C4-2B (cell line): ENCODE measurements at regions not wholly inside any gene's neighbourhood (a gene's known extent, or its start where the extent isn't known, plus 50 kb on each side); places are given as distances from the start of the nearest gene placed in this dataset.

Source experiments
- H3K27ac ChIP-seq: fragments of 450-650 bp; 2 replicates; pipeline ENCODE4 v1.5.1; 2017
- ZFX ChIP-seq: fragments of 450-650 bp; IDR thresholded peaks from 2 replicates; pipeline ENCODE4 v1.6.1; 2017
- TF ChIP-seq, protein P1 (sequence below): fragments of 450-650 bp; conservative IDR thresholded peaks from 2 replicates; pipeline ENCODE4 v1.5.1; 2017; ENCODE audit warnings: mild to moderate bottlenecking

DNA sequence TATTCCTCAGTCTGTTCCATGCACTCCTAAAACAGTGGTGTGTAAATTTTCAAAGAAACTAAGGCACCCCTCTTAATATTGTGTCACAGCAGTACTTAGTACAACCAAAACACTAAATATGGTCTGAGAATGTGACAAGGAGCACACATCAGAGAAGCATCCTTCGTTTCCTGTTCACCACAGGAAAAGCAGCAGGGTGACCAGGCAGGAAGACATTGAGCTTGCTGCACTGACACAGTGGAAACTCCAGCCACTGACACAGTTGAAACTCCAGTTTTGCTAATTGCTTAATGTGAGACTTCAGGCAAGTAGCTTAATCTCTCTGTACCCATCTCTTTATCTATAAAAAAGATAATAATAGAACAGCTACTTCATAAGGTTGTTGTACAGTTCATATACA lies 353.0 kb upstream of the RORA start:
- TF ChIP-seq, protein P1, sequence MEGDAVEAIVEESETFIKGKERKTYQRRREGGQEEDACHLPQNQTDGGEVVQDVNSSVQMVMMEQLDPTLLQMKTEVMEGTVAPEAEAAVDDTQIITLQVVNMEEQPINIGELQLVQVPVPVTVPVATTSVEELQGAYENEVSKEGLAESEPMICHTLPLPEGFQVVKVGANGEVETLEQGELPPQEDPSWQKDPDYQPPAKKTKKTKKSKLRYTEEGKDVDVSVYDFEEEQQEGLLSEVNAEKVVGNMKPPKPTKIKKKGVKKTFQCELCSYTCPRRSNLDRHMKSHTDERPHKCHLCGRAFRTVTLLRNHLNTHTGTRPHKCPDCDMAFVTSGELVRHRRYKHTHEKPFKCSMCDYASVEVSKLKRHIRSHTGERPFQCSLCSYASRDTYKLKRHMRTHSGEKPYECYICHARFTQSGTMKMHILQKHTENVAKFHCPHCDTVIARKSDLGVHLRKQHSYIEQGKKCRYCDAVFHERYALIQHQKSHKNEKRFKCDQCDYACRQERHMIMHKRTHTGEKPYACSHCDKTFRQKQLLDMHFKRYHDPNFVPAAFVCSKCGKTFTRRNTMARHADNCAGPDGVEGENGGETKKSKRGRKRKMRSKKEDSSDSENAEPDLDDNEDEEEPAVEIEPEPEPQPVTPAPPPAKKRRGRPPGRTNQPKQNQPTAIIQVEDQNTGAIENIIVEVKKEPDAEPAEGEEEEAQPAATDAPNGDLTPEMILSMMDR, result no peak
- TF ChIP-seq ZFX, result no peak
- H3K27ac ChIP-seq, result no peak overlapping the region

DNA sequence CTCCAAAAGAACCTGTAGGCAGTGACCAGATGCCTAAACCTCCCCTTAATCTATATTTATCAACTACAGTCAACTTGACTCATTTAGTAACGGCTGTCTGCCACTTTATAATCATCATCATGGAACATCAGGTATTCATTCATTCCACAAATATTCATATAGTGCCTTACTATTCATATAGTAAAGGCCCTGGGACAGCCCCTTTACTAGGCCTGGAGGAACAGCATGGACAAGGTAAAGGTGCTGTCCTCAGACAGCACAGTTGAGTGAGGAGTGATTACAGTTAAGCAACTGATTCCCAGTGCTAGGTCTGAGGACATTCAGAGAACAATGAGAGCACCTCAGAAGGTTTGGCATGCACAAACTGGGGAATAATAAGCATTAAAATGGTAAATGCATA lies 346.5 kb upstream of the RORA start:
- TF ChIP-seq, protein P1, result no peak
- no peak for TF ChIP-seq ZFX
- no peak overlapping the region for H3K27ac ChIP-seq

DNA sequence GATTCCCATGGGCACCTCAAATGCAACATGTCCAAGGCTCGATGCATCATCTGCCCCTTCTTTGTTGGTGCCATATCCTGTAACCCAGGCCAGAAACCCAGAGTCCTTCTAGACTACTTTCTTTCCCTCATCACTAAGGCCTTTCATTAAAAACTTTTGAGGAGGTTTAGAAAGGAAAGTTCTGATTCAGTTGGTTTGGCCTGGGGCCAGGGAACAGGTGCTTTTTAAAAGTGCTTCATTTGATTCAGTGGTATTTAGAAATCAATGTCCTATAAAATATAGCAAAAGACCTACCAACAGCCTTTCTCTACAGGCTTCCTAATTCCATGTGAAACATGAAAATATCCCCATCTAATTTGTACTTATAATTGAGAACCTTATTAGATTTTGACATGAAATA lies 341.9 kb upstream of the RORA start:
- TF ChIP-seq, protein P1, result no peak
- no peak for TF ChIP-seq ZFX
- H3K27ac ChIP-seq, result no peak overlapping the region

DNA sequence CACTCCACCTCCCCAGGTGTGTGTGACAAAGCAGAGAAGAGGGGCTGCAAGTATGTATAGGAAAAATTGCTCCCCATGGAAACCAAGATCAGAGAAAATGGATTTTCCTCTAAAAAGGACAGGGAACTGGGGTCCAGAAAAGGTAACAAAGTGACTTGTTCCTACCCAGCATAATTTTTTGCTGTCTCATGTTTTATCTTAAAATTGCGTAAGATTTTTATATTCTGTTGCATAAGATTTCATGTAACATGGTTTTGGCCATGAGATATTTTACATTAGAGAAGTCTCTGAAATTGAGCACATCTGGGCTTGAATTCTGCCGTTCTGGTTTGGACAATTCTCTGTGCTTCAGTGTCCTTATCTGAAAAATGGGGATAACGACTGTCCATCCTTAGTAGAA lies 335.7 kb upstream of the RORA start:
- no peak overlapping the region for H3K27ac ChIP-seq
- no peak for TF ChIP-seq ZFX
- TF ChIP-seq, protein P1, result no peak

DNA sequence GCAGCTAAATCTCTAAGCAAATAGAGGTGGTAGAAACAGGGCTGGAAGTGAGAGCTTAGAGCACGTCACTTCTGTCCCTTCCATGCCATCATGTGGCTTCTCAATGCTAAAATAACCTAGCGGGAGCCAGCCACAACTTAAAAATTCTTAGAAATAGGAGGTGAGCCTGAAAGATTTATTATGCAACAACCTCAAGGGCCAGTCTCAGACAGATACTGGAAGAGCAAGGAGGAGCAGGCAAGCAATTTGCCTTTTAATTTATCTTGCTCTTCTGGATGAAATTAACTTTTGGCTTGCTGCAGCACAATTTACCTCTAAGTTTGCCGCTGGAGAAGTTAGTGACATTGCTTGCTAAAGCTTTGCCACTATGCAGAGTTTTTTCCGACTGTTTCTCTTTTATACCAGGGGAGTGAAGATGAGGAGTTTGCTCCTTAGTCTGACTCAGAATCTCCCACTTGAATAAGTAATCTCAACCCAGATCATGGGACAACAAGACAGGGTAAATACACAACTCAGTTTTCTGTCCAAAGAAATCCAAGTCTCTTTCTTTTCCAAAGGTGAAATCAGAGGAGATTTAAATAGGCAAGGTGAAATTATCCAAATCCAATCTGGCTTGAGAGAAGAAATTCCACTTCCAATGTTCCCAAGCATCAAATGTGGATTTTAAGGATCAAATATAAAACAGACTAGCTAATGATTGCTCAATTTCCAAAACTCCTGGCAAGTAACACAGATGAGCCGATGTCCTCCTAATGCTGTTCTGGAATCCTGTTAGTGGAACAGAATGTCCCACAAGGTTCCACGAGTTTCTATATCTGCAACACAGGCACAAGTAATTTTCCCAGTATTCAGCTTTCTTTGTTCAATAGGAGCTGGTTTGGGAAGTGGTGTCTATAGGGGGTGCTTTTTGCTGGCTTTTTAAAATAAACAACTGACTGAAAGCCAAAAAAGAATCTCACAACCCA lies 329.4 kb upstream of the RORA start:
- no peak overlapping the region for H3K27ac ChIP-seq
- TF ChIP-seq, protein P1, result no peak
- TF ChIP-seq ZFX, result no peak

DNA sequence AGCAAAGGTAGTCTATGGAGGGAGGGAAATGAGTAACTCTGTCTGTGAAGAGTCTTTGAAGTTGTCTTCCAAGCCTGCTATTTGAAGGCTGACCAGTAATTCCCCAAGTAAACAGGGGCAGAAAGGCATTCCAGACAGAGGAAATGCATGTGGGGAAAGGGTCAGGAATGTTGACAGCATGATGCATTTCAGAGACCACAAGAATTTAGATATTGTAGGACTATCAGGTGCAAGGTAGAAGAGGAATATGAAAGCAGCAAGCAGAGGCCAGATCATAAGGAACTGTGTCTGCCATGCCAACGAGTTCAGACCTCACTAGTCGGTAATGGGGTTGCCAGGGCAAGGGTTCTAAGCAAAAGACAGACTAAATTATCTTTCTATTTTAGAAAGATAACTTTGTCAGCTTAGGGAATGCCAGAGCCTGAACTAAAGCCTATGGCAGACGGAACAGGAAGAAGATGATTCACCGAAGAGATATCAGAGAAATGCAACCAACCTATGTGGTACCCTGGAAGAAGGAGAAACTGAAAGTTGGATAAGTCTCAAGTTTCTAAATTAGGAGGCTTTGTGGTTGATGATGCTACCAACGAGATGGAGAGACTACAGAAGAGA lies 327.0 kb upstream of the RORA start:
- no peak for TF ChIP-seq ZFX
- TF ChIP-seq, protein P1, result no peak
- no peak overlapping the region for H3K27ac ChIP-seq

DNA sequence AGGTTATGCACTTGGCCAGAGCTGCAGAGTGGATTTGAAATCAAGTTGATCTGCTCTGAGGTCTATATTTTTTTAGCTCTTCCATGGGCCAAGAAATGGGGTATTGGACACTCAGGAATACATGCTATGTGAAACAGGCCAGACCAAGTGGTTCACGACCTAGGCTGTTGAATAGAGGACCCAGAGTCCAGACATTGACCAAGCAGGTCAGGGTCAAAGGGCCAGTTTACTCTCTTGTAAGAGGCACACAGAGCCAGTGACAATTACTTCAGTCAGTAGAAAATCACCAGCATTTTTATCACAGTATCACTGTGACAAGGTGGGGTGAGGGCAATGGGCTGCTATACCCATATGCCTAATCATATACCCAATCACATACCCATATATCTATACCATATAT lies 320.6 kb upstream of the RORA start:
- TF ChIP-seq, protein P1, result no peak
- no peak for TF ChIP-seq ZFX
- no peak overlapping the region for H3K27ac ChIP-seq
